ENCODE measurements at regions not wholly inside any gene's neighbourhood (a gene's known extent, or its start where the extent isn't known, plus 50 kb on each side); places are given as distances from the start of the nearest gene placed in this dataset.

DNA sequence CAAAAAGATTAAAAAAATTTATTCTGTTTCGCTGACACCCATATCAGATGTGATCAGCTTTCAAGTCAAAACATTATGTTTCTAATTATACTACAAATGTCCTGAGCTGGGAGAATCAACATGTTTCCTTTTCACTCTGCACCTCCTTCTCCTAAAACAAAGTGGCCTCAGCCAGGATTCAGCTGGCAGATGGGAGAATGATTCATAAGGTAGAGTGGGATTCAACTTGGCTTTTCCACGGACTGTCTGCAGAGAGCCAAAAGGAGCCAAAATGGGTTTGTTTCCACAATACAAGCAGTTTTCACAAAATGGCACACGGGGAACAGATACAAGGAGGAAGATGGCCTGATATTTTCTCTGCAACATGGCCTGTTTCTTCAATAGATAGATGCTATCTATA is 376.5 kb upstream of the PRKCQ start:
- no peak overlapping the region for H3K4me3 ChIP-seq (ENCODE audit: low read length)
- 93 to 100% methylated on average over 1 to 3 of the region's 3 CpGs for WGBS, 2 experiments (ENCODE audit: insufficient coverage in 1 of 2, insufficient read length in 1 of 2)
- H3K27ac ChIP-seq (ENCODE audit: low read depth, low read length): no peak overlapping the region
- Mint-ChIP-seq H3K27ac (no peak overlapping the region), H3K36me3 (ENCODE audit: low read depth) (no peaks in the 10 kb centered on the region), H3K27me3 (ENCODE audit: insufficient read depth) (no peaks in the 10 kb centered on the region), H3K4me3 (no peak overlapping the region), H3K9me3 (no peaks in the 10 kb centered on the region), H3K4me1 (peaks cover 7% of the 10 kb centered on the region)
- no peaks in the 10 kb centered on the region for H3K36me3 ChIP-seq (ENCODE audit: control insufficient read depth, insufficient read depth, low read length)
- TF ChIP-seq, protein P1, sequence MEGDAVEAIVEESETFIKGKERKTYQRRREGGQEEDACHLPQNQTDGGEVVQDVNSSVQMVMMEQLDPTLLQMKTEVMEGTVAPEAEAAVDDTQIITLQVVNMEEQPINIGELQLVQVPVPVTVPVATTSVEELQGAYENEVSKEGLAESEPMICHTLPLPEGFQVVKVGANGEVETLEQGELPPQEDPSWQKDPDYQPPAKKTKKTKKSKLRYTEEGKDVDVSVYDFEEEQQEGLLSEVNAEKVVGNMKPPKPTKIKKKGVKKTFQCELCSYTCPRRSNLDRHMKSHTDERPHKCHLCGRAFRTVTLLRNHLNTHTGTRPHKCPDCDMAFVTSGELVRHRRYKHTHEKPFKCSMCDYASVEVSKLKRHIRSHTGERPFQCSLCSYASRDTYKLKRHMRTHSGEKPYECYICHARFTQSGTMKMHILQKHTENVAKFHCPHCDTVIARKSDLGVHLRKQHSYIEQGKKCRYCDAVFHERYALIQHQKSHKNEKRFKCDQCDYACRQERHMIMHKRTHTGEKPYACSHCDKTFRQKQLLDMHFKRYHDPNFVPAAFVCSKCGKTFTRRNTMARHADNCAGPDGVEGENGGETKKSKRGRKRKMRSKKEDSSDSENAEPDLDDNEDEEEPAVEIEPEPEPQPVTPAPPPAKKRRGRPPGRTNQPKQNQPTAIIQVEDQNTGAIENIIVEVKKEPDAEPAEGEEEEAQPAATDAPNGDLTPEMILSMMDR (conservative IDR thresholded peaks at IDR 0.05): no peak
- no peaks in the 10 kb centered on the region for H3K4me1 ChIP-seq (ENCODE audit: control insufficient read depth, insufficient read depth, low read length)
- no peaks in the 10 kb centered on the region for H3K27me3 ChIP-seq (ENCODE audit: control insufficient read depth, insufficient read depth, low read length, poor library complexity, severe bottlenecking)
- H3K9me3 ChIP-seq (ENCODE audit: control insufficient read depth, low read length): no peaks in the 10 kb centered on the region
- no peak for DNase-seq
- no peak overlapping the region for H3K9ac ChIP-seq (ENCODE audit: extremely low read depth, low read length, poor library complexity, severe bottlenecking)

DNA sequence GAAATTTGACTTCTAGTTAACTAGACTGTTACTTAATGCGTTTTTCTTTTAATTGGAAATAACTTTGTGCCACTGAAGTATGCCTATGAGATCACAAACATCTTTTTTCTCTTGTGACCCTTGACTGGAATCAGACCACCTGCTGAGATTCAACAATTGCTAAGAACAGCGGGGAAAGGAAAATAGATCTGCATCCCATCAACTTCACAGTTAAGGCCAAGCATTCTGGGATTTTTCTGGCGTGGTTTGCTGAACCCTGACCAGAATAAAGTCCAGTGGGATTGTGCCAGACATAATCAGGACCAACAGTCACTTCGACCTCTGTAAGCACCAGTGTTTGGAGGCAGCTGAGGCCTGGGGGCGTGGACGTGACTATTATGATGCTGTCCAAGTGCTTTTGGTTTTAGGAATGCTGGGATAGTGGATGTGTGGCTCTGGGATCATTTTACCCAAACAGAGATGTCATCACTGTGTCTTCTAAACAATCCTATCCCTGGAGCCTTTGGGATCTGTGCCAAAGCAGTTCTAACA is 373.3 kb upstream of the PRKCQ start:
- Mint-ChIP-seq H3K9me3 (no peaks in the 10 kb centered on the region), H3K4me1 (peaks cover 7% of the 10 kb centered on the region), H3K27me3 (ENCODE audit: insufficient read depth) (no peaks in the 10 kb centered on the region), H3K4me3 (no peak overlapping the region), H3K27ac (no peak overlapping the region), H3K36me3 (ENCODE audit: low read depth) (no peaks in the 10 kb centered on the region)
- TF ChIP-seq, protein P1 (conservative IDR thresholded peaks at IDR 0.05): no peak
- no peaks in the 10 kb centered on the region for H3K4me1 ChIP-seq (ENCODE audit: control insufficient read depth, insufficient read depth, low read length)
- peak overlapping the region; percentile 12 for H3K27ac ChIP-seq (ENCODE audit: low read depth, low read length)
- no peak overlapping the region for H3K4me3 ChIP-seq (ENCODE audit: low read length)
- no peaks in the 10 kb centered on the region for H3K9me3 ChIP-seq (ENCODE audit: control insufficient read depth, low read length)
- no peak overlapping the region for H3K9ac ChIP-seq (ENCODE audit: extremely low read depth, low read length, poor library complexity, severe bottlenecking)
- no peak for DNase-seq
- 62 to 85% methylated on average over 3 to 6 of the region's 6 CpGs for WGBS, 2 experiments (ENCODE audit: insufficient coverage in 1 of 2, insufficient read length in 1 of 2)
- H3K27me3 ChIP-seq (ENCODE audit: control insufficient read depth, insufficient read depth, low read length, poor library complexity, severe bottlenecking): no peaks in the 10 kb centered on the region
- H3K36me3 ChIP-seq (ENCODE audit: control insufficient read depth, insufficient read depth, low read length): no peaks in the 10 kb centered on the region

DNA sequence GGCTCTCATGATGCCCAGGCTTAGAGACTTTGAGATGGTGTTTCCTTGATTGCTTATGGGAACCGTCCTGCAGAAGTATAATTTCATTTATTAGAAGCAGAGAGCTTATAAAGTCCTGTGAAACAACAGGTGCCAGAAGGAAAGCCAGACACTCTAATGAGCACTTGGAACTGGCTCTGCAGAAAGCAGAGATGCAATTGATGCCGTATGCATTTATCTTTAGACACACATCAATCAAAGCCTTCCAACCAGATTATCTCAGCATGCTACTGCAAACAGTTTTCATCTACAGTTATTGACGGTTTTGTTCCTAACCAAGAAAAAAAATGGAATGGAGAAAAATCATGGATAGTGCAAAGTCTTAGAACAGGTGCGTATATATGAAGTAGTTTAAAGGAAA is 371.7 kb upstream of the PRKCQ start:
- H3K36me3 Mint-ChIP-seq (ENCODE audit: low read depth): no peaks in the 10 kb centered on the region
- peaks cover 7% of the 10 kb centered on the region for H3K4me1 Mint-ChIP-seq
- Histone ChIP-seq H3K9me3 (ENCODE audit: control insufficient read depth, low read length) (no peaks in the 10 kb centered on the region), H3K36me3 (ENCODE audit: control insufficient read depth, insufficient read depth, low read length) (no peaks in the 10 kb centered on the region), H3K4me1 (ENCODE audit: control insufficient read depth, insufficient read depth, low read length) (no peaks in the 10 kb centered on the region), H3K27ac (ENCODE audit: low read depth, low read length) (no peak overlapping the region), H3K27me3 (ENCODE audit: control insufficient read depth, insufficient read depth, low read length, poor library complexity, severe bottlenecking) (no peaks in the 10 kb centered on the region), H3K9ac (ENCODE audit: extremely low read depth, low read length, poor library complexity, severe bottlenecking) (no peak overlapping the region), H3K4me3 (ENCODE audit: low read length) (no peak overlapping the region)
- H3K27me3 Mint-ChIP-seq (ENCODE audit: insufficient read depth): no peaks in the 10 kb centered on the region
- peaks cover 4% of the 10 kb centered on the region for H3K9me3 Mint-ChIP-seq
- no peak overlapping the region for H3K4me3 Mint-ChIP-seq
- no peak for DNase-seq
- 89 to 93% methylated on average over 3 to 4 of the region's 4 CpGs for WGBS, 2 experiments (ENCODE audit: insufficient coverage in 1 of 2, insufficient read length in 1 of 2)
- TF ChIP-seq, protein P1 (conservative IDR thresholded peaks at IDR 0.05): no peak
- no peak overlapping the region for H3K27ac Mint-ChIP-seq

Measured in endodermal cell (in vitro differentiated cells).